Gastroesophageal sphincter (tissue), 3 donors: ENCODE measurements at regions not wholly inside any gene's neighbourhood (a gene's known extent, or its start where the extent isn't known, plus 50 kb on each side); places are given as distances from the start of the nearest gene placed in this dataset.
A peak's percentile ranks its signal among the peaks of the same experiment; 100 is the strongest.

Experiments
- CTCF ChIP-seq, 4 experiments: fragments of 200-600 bp in 2 of 4; fragments of 450-650 bp in 2 of 4; sonication (generic) in 1 of 4; IDR thresholded peaks; one replicate each; pipeline ENCODE4 v1.5.1; 2017 to 2019; ENCODE audit warnings: antibody characterized with exemption in 4 of 4, mild to moderate bottlenecking in 2 of 4, moderate library complexity in 2 of 4
- EP300 ChIP-seq: sonication (generic); formaldehyde crosslinking; IDR thresholded peaks from one replicate; pipeline ENCODE4 v1.6.1; 2017; ENCODE audit warnings: antibody characterized with exemption, mild to moderate bottlenecking
- POLR2A ChIP-seq, 2 donors: fragments of 450-650 bp; IDR thresholded peaks; one replicate each; pipeline ENCODE4 v1.6.1; 2017; ENCODE audit warnings: antibody characterized with exemption in 2 of 2, mild to moderate bottlenecking in 2 of 2, moderate library complexity in 1 of 2

DNA sequence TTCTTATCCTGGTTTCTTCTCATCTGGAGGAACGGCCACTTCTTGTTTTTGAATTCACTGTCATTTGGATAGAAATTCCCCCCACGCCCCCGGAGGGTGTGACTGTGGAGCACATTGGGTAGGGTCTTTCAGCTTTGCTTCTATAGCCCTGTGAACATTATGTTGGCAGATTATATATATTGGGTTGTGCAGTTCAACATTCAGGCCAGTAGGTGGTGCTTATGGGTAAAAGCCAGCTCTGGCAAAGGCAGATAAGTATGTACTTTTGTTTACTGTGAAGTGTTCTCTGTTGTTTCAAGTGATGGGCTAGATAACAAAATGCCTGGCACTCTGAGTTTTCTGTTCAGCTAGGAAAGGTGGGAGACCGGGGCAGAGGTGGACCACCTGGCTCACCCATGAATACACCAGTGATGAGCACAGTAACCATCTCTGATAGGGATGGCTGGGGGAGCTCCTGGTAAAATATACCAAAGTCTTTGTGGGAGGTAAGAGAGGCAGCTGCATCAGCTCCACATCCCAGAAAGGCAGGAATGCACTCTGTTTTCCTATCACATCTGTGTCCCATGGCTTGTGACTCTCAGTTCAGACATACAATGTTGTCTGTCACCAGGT, 1348.2 kb upstream of the RAG2 start:
- TF ChIP-seq CTCF (IDR thresholded peaks at IDR 0.05) (peak; percentile 21 to 62 (median 39)), EP300 (no peak), POLR2A (IDR thresholded peaks at IDR 0.05) (no peak)
